ENCODE measurements at regions not wholly inside any gene's neighbourhood (a gene's known extent, or its start where the extent isn't known, plus 50 kb on each side); places are given as distances from the start of the nearest gene placed in this dataset.
"Not testable (repeated sequence)": the region's sequence is repeated elsewhere in the genome, so short reads cannot be mapped to it uniquely, and the experiment has no call there.

GRCh38 chrX:131430465-131430864, 113.4 kb upstream of the OR13H1 start:
- H3K4me3 ChIP-seq; in situ Hi-C loops (cut with MboI; ENCODE audit: low pct_unique_long_range_greater_than_20kb in 2 of 9, low sequenced_read_pairs in 9 of 9, unreplicated experiment in 9 of 9); ATAC-seq (replicated peaks in 6 of 8); H3K4me1 ChIP-seq (replicated peaks in 1 of 2); H3K27ac ChIP-seq: not testable (repeated sequence)
- WGBS, 10 experiments, result 0 to 100% (median 43%) methylated on average over 1 of the region's 1 CpG; no CpG with 5 or more reads in 5 of the 10 experiments

- ATAC-seq (replicated peaks in 6 of 8), result no peak
- H3K27ac ChIP-seq, result no peak overlapping the region
- in situ Hi-C loops (cut with MboI; ENCODE audit: low pct_unique_long_range_greater_than_20kb in 2 of 9, low sequenced_read_pairs in 9 of 9, unreplicated experiment in 9 of 9), result no loop called here
- H3K4me1 ChIP-seq (replicated peaks in 1 of 2), result no peaks in the 10 kb centered on the region
- no peak overlapping the region for H3K4me3 ChIP-seq
- whole genome bisulfite sequencing, 10 experiments, result 0 to 100% (median 47%) methylated on average over 1 to 2 of the region's 2 CpGs; no CpG with 5 or more reads in 2 of the 10 experiments
Measured at GRCh38 chrX:131441033-131441432, 102.8 kb upstream of the OR13H1 start.

GRCh38 chrX:131445955-131446354, 97.9 kb upstream of the OR13H1 start:
- ATAC-seq (replicated peaks in 6 of 8), result no peak
- WGBS, 10 experiments, result 0 to 71% (median 46%) methylated on average over 1 to 2 of the region's 2 CpGs; no CpG with 5 or more reads in 7 of the 10 experiments
- no peaks in the 10 kb centered on the region for H3K4me1 ChIP-seq (replicated peaks in 1 of 2)
- in situ Hi-C loops (cut with MboI; ENCODE audit: low pct_unique_long_range_greater_than_20kb in 2 of 9, low sequenced_read_pairs in 9 of 9, unreplicated experiment in 9 of 9), result no loop called here
- no peak overlapping the region for H3K27ac ChIP-seq
- H3K4me3 ChIP-seq, result no peak overlapping the region

GRCh38 chrX:131461855-131462254, 82.0 kb upstream of the OR13H1 start:
- H3K27ac ChIP-seq; ATAC-seq (replicated peaks in 6 of 8); H3K4me3 ChIP-seq; in situ Hi-C loops (cut with MboI; ENCODE audit: low pct_unique_long_range_greater_than_20kb in 2 of 9, low sequenced_read_pairs in 9 of 9, unreplicated experiment in 9 of 9); H3K4me1 ChIP-seq (replicated peaks in 1 of 2): not testable (repeated sequence)
- 35 to 93% methylated on average over 3 to 4 of the region's 10 CpGs; no CpG with 5 or more reads in 8 of the 10 experiments for WGBS, 10 experiments

GRCh38 chrX:131473809-131474208, 70.1 kb upstream of the OR13H1 start:
- ATAC-seq (replicated peaks in 6 of 8); in situ Hi-C loops (cut with MboI; ENCODE audit: low pct_unique_long_range_greater_than_20kb in 2 of 9, low sequenced_read_pairs in 9 of 9, unreplicated experiment in 9 of 9): not testable (repeated sequence)
- 29 to 100% methylated on average over 1 of the region's 1 CpG; no CpG with 5 or more reads in 8 of the 10 experiments for WGBS, 10 experiments

GRCh38 chrX:131477498-131477897, 66.4 kb upstream of the OR13H1 start:
- in situ Hi-C loops (cut with MboI; ENCODE audit: low pct_unique_long_range_greater_than_20kb in 2 of 9, low sequenced_read_pairs in 9 of 9, unreplicated experiment in 9 of 9), result no loop called here
- Histone ChIP-seq H3K4me3 (no peak overlapping the region), H3K4me1 (replicated peaks in 1 of 2) (no peaks in the 10 kb centered on the region), H3K27ac (no peak overlapping the region)
- WGBS, 10 experiments, result 0 to 33% methylated on average over 1 of the region's 1 CpG; no CpG with 5 or more reads in 8 of the 10 experiments
- ATAC-seq (replicated peaks in 6 of 8), result no peak

More at GRCh38 chrX:131473809-131474208, 70.1 kb upstream of the OR13H1 start:
- not testable (repeated sequence) for H3K4me3 ChIP-seq; H3K27ac ChIP-seq; H3K4me1 ChIP-seq (replicated peaks in 1 of 2)

Measured in motor neuron (in vitro differentiated cells).